ENCODE measurements at regions not wholly inside any gene's neighbourhood (a gene's known extent, or its start where the extent isn't known, plus 50 kb on each side); places are given as distances from the start of the nearest gene placed in this dataset.

- TF ChIP-seq, protein P1, sequence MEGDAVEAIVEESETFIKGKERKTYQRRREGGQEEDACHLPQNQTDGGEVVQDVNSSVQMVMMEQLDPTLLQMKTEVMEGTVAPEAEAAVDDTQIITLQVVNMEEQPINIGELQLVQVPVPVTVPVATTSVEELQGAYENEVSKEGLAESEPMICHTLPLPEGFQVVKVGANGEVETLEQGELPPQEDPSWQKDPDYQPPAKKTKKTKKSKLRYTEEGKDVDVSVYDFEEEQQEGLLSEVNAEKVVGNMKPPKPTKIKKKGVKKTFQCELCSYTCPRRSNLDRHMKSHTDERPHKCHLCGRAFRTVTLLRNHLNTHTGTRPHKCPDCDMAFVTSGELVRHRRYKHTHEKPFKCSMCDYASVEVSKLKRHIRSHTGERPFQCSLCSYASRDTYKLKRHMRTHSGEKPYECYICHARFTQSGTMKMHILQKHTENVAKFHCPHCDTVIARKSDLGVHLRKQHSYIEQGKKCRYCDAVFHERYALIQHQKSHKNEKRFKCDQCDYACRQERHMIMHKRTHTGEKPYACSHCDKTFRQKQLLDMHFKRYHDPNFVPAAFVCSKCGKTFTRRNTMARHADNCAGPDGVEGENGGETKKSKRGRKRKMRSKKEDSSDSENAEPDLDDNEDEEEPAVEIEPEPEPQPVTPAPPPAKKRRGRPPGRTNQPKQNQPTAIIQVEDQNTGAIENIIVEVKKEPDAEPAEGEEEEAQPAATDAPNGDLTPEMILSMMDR (IDR thresholded peaks at IDR 0.05; ENCODE audit: low read depth, low read length, poor library complexity, severe bottlenecking) = no peak
- TF ChIP-seq EZH2phosphoT487 (IDR thresholded peaks at IDR 0.05; ENCODE audit: borderline replicate concordance, low read length) = no peak
Measured at GRCh38 chr11:19315511-19315910, 74.8 kb upstream of the E2F8 start.
